NCI-H526 treated with DMSO at 0.1 percent for 48 hours (cell line): ENCODE measurements at regions not wholly inside any gene's neighbourhood (a gene's known extent, or its start where the extent isn't known, plus 50 kb on each side); places are given as distances from the start of the nearest gene placed in this dataset.

Experiments used
- DNase-seq: peaks from one replicate; lab custom pipeline; 2025; lab: John Stamatoyannopoulos, UW

- DNase-seq: no peak
Observed at GRCh38 chr22:47995718-47996117, 1233.3 kb downstream of the TBC1D22A start.

GRCh38 chr22:47995264-47995627 is 1232.8 kb downstream of the TBC1D22A start:
- no peak for DNase-seq

GRCh38 chr22:47994601-47995263 is 1232.3 kb downstream of the TBC1D22A start:
- DNase-seq: no peak

GRCh38 chr22:47994045-47994444 is 1231.6 kb downstream of the TBC1D22A start:
- no peak for DNase-seq

GRCh38 chr22:47990481-47990880 is 1228.0 kb downstream of the TBC1D22A start:
- no peak for DNase-seq

GRCh38 chr22:47987885-47988515 is 1225.5 kb downstream of the TBC1D22A start:
- DNase-seq: no peak

GRCh38 chr22:47976219-47976618 is 1213.8 kb downstream of the TBC1D22A start:
- DNase-seq: no peak

GRCh38 chr22:47967831-47968230 is 1205.4 kb downstream of the TBC1D22A start:
- DNase-seq: no peak

- no peak for DNase-seq
Observed at GRCh38 chr22:47966316-47966715, 1203.9 kb downstream of the TBC1D22A start.

- no peak for DNase-seq
Observed at GRCh38 chr22:47965896-47966295, 1203.4 kb downstream of the TBC1D22A start.

- no peak for DNase-seq
Observed at GRCh38 chr22:47965066-47965465, 1202.6 kb downstream of the TBC1D22A start.

- DNase-seq: no peak
Observed at GRCh38 chr22:47963660-47964059, 1201.2 kb downstream of the TBC1D22A start.

GRCh38 chr22:47957649-47958048 is 1195.2 kb downstream of the TBC1D22A start:
- DNase-seq: no peak

GRCh38 chr22:47954107-47954506 is 1191.7 kb downstream of the TBC1D22A start:
- no peak for DNase-seq

GRCh38 chr22:47944941-47945340 is 1182.5 kb downstream of the TBC1D22A start:
- DNase-seq: no peak

GRCh38 chr22:47943729-47944700 is 1181.6 kb downstream of the TBC1D22A start:
- DNase-seq: no peak

GRCh38 chr22:47940211-47940610 is 1177.8 kb downstream of the TBC1D22A start:
- DNase-seq: no peak

- no peak for DNase-seq
Observed at GRCh38 chr22:47933891-47934290, 1171.4 kb downstream of the TBC1D22A start.

GRCh38 chr22:47933226-47933625 is 1170.8 kb downstream of the TBC1D22A start:
- no peak for DNase-seq

- no peak for DNase-seq
Observed at GRCh38 chr22:47929646-47930185, 1167.3 kb downstream of the TBC1D22A start.

GRCh38 chr22:47929073-47929472 is 1166.6 kb downstream of the TBC1D22A start:
- no peak for DNase-seq

- no peak for DNase-seq
Observed at GRCh38 chr22:47928631-47929030, 1166.2 kb downstream of the TBC1D22A start.
